ENCODE measurements at regions not wholly inside any gene's neighbourhood (a gene's known extent, or its start where the extent isn't known, plus 50 kb on each side); places are given as distances from the start of the nearest gene placed in this dataset.

- CTCF ChIA-PET (ENCODE audit: low intra/inter-chr PET ratio, low total read pairs) = no interaction called here
- Histone ChIP-seq H3K36me3 (replicated peaks in 1 of 2; ENCODE audit: control insufficient read depth in 1 of 2, insufficient read depth in 2 of 2, low read length in 2 of 2) (no peaks in the 10 kb centered on the region), H4K20me1 (ENCODE audit: insufficient read depth, low read length) (no peaks in the 10 kb centered on the region), H3K27me3 (ENCODE audit: control insufficient read depth in 1 of 2, insufficient read depth in 2 of 2, low read length in 2 of 2) (no peaks in the 10 kb centered on the region), H3K27ac (ENCODE audit: extremely low read length, insufficient read depth, low read length) (no peak overlapping the region), H3K4me2 (ENCODE audit: low read depth, low read length) (no peak overlapping the region), H3K4me1 (ENCODE audit: insufficient read depth, low read length) (no peaks in the 10 kb centered on the region), H2AFZ (ENCODE audit: low read length) (no peak overlapping the region), H3K79me2 (ENCODE audit: insufficient read depth, low read length) (no peaks in the 10 kb centered on the region), H3K9ac (ENCODE audit: insufficient read depth, low read depth, low read length) (no peak overlapping the region), H3K9me3 (ENCODE audit: low read length) (no peaks in the 10 kb centered on the region), H3K4me3 (replicated peaks in 1 of 3; ENCODE audit: insufficient read depth in 1 of 3, low read depth in 2 of 3, low read length in 3 of 3) (no peak overlapping the region)
- TF ChIP-seq HOXA9 (CRISPR knock-in tag; IDR thresholded peaks at IDR 0.05; ENCODE audit: borderline replicate concordance) (no peak), UBTF (CRISPR knock-in tag; IDR thresholded peaks at IDR 0.05) (no peak), ZNF639 (CRISPR knock-in tag; conservative IDR thresholded peaks at IDR 0.05) (no peak), ETS1 (CRISPR knock-in tag; IDR thresholded peaks at IDR 0.05) (no peak), ZZZ3 (CRISPR knock-in tag; IDR thresholded peaks at IDR 0.05; ENCODE audit: borderline replicate concordance) (no peak), ZNF567 (CRISPR knock-in tag; IDR thresholded peaks at IDR 0.05; ENCODE audit: borderline replicate concordance) (no peak), ZNF776 (CRISPR knock-in tag; IDR thresholded peaks at IDR 0.05) (no peak), SAP130 (CRISPR knock-in tag; IDR thresholded peaks at IDR 0.05; ENCODE audit: low read depth) (no peak), KMT2A (CRISPR knock-in tag; IDR thresholded peaks at IDR 0.05) (no peak)
- POLR2A ChIA-PET = no interaction called here
- DNase-seq (ENCODE audit: low spot score) = no peak
- BruUV-seq (replicated peaks) = no TSS peak
- 1% methylated on average over 6 of the region's 6 CpGs for WGBS (ENCODE audit: low lambda C conversion rate)
- in situ Hi-C loops (cut with HindIII; ENCODE audit: extremely low pct_ligation_motif_present, low pct_unique_long_range_greater_than_20kb) = no loop called here
- FAIRE-seq = no peak
- no peak for ATAC-seq
- intact Hi-C loops (cut with micrococcal nuclease; ENCODE audit: unreplicated experiment) = no loop called here
Observed at GRCh38 chr11:104327861-104328511, 164.0 kb upstream of the PDGFD start.
